B cell (primary cell): ENCODE measurements at regions not wholly inside any gene's neighbourhood (a gene's known extent, or its start where the extent isn't known, plus 50 kb on each side); places are given as distances from the start of the nearest gene placed in this dataset.

ENCODE experiments used
- ATAC-seq: fragments of 200-7000 bp; cut with Tn5 transposase; one replicate; pipeline ENCODE4 v1.10.0; 2021; ENCODE audit warnings: low read depth, mild to moderate bottlenecking, moderate number of reproducible peaks, moderate library complexity
- CTCF ChIA-PET: fragments of 350-600 bp; sonication (Branson Sonifier 250); formaldehyde crosslinking; loops from one replicate; lab custom pipeline; 2021; ENCODE audit warnings: antibody characterized with exemption, inconsistent platforms; lab: Charles Lee
- POLR2A ChIA-PET: fragments of 350-600 bp; sonication (Branson Sonifier 250); formaldehyde crosslinking; loops from one replicate; lab custom pipeline; 2021; ENCODE audit warnings: antibody characterized with exemption; lab: Charles Lee
- DNase-seq: peaks from one replicate; pipeline ENCODE4 v3.0.0; 2013
- H2AFZ ChIP-seq: 2 replicates; pipeline ENCODE4 v1.6.1; 2012; ENCODE audit warnings: mild to moderate bottlenecking, low read depth, low read length; ENCODE audit not compliant: insufficient read depth, poor library complexity, severe bottlenecking
- H3K27ac ChIP-seq, 2 donors: 1 replicate in 1 of 2; 2 replicates in 1 of 2; pipeline ENCODE4 v1.5.1; 2012 to 2013; ENCODE audit warnings: low read length in 2 of 2, mild to moderate bottlenecking in 2 of 2, moderate library complexity in 1 of 2
- H3K27me3 ChIP-seq, 4 experiments: fragments of 200-600 bp in 1 of 4; sonication (generic) in 1 of 4; replicated peaks in 1 of 4; 1 replicate in 2 of 4; 2 replicates in 2 of 4; pipeline versions ENCODE4 v1.6.1 to v1.7.0; 2013 to 2016; ENCODE audit warnings: low read length in 3 of 4, mild to moderate bottlenecking in 2 of 4, mixed read lengths in 1 of 4, moderate library complexity in 1 of 4; ENCODE audit not compliant: insufficient read depth in 4 of 4, control insufficient read depth in 3 of 4; ENCODE audit errors: control extremely low read depth in 1 of 4
- H3K36me3 ChIP-seq, 2 experiments: replicated peaks in 1 of 2; 1 replicate in 1 of 2; 2 replicates in 1 of 2; pipeline versions ENCODE4 v1.6.1 to v1.7.1; 2013; ENCODE audit warnings: low read length in 1 of 2; ENCODE audit not compliant: insufficient read depth in 2 of 2, control insufficient read depth in 1 of 2; ENCODE audit errors: control extremely low read depth in 1 of 2, extremely low read depth in 1 of 2
- H3K4me1 ChIP-seq, 2 donors: fragments of 200-600 bp in 1 of 2; sonication (generic) in 1 of 2; 1 replicate in 1 of 2; 2 replicates in 1 of 2; pipeline versions ENCODE4 v1.5.1 to v1.6.1; 2013 to 2017; ENCODE audit warnings: low read length in 2 of 2; ENCODE audit not compliant: control insufficient read depth in 2 of 2, insufficient read depth in 2 of 2
- H3K4me2 ChIP-seq: replicated peaks from 2 replicates; pipeline ENCODE3; 2012; ENCODE audit warnings: mild to moderate bottlenecking, low read depth, low read length; ENCODE audit not compliant: poor library complexity, severe bottlenecking
- H3K4me3 ChIP-seq, 5 experiments: fragments of 200-600 bp in 1 of 5; sonication (generic) in 1 of 5; 1 replicate in 3 of 5; 2 replicates in 2 of 5; pipeline versions ENCODE4 v1.5.1 to v1.7.0; 2011 to 2016; ENCODE audit warnings: low read length in 4 of 5, mild to moderate bottlenecking in 4 of 5, low read depth in 2 of 5, control low read depth in 1 of 5, moderate library complexity in 1 of 5; ENCODE audit not compliant: insufficient read depth in 1 of 5; ENCODE audit errors: control extremely low read depth in 1 of 5, extremely low read depth in 1 of 5
- H3K79me2 ChIP-seq: fragments of 200-600 bp; sonication (generic); one replicate; pipeline ENCODE4 v1.6.0; 2016; ENCODE audit warnings: low read length; ENCODE audit not compliant: control insufficient read depth, insufficient read depth
- H3K9ac ChIP-seq: fragments of 200-600 bp; sonication (generic); 2 replicates; pipeline ENCODE4 v1.6.1; 2017; ENCODE audit warnings: mild to moderate bottlenecking, low read length, moderate library complexity
- H3K9me3 ChIP-seq, 3 donors: one replicate each; pipeline versions ENCODE4 v1.6.1 to v1.7.1; 2013; ENCODE audit warnings: low read length in 2 of 3; ENCODE audit not compliant: control insufficient read depth in 2 of 3, insufficient read depth in 1 of 3; ENCODE audit errors: control extremely low read depth in 1 of 3
- H4K20me1 ChIP-seq: 2 replicates; pipeline ENCODE4 v1.6.0; 2012; ENCODE audit warnings: mild to moderate bottlenecking, low read length; ENCODE audit not compliant: insufficient read depth, control insufficient read depth, poor library complexity, severe bottlenecking
- H3K27ac Mint-ChIP-seq: one replicate; pipeline ENCODE4 v1.8.0; 2021; ENCODE audit warnings: mixed read lengths
- H3K27me3 Mint-ChIP-seq: one replicate; pipeline ENCODE4 v1.8.0; 2021; ENCODE audit warnings: mixed read lengths
- H3K4me1 Mint-ChIP-seq: one replicate; pipeline ENCODE4 v1.8.0; 2021; ENCODE audit warnings: mixed read lengths
- H3K4me3 Mint-ChIP-seq: one replicate; pipeline ENCODE4 v1.8.0; 2021; ENCODE audit warnings: mixed read lengths
- H3K9me3 Mint-ChIP-seq: one replicate; pipeline ENCODE4 v1.8.0; 2022; ENCODE audit warnings: mixed read lengths; ENCODE audit not compliant: insufficient read depth
- CTCF ChIP-seq: fragments of 200-600 bp; IDR thresholded peaks from one replicate; pipeline ENCODE4 v1.8.0; 2022; ENCODE audit warnings: antibody characterized with exemption, mild to moderate bottlenecking
- EZH2 ChIP-seq: IDR thresholded peaks from 2 replicates; pipeline ENCODE4 v1.6.1; 2012; ENCODE audit warnings: borderline replicate concordance, low read depth, mild to moderate bottlenecking, moderate library complexity, low read length; ENCODE audit not compliant: insufficient read depth, poor library complexity, severe bottlenecking
- WGBS: methylation state at CpG from one replicate; pipeline ENCODE4 v1.1.5; 2013; ENCODE audit warnings: missing lambda C conversion rate; ENCODE audit not compliant: insufficient coverage; 5-methylcytosine and 5-hydroxymethylcytosine counted together
- intact Hi-C: fragments of 100-400 bp; cut with micrococcal nuclease; formaldehyde crosslinking; loops from one replicate; pipeline ENCODE4 v1.10.0; 2022

GRCh38 chr14:38950676-38951075, 152.4 kb downstream of the SEC23A start:
- no peaks in the 10 kb centered on the region for H4K20me1 ChIP-seq
- H3K27ac ChIP-seq = no peak overlapping the region
- Mint-ChIP-seq H3K27me3 (peaks cover 5% of the 10 kb centered on the region), H3K27ac (no peak overlapping the region), H3K9me3 (no peaks in the 10 kb centered on the region), H3K4me1 (no peaks in the 10 kb centered on the region), H3K4me3 (no peak overlapping the region)
- intact Hi-C loops = no loop called here
- CTCF ChIA-PET = no interaction called here
- POLR2A ChIA-PET = no interaction called here
- no peaks in the 10 kb centered on the region for H3K36me3 ChIP-seq
- H3K4me3 ChIP-seq = no peak overlapping the region
- no peak for DNase-seq
- H3K79me2 ChIP-seq = no peaks in the 10 kb centered on the region
- no peak for TF ChIP-seq EZH2
- TF ChIP-seq CTCF = no peak
- H2AFZ ChIP-seq = no peak overlapping the region
- H3K4me2 ChIP-seq = no peak overlapping the region
- 83% methylated on average over 3 of the region's 4 CpGs for WGBS
- no peaks in the 10 kb centered on the region for H3K27me3 ChIP-seq
- ATAC-seq = no peak
- no peak overlapping the region for H3K9ac ChIP-seq
- H3K9me3 ChIP-seq = no peaks in the 10 kb centered on the region
- H3K4me1 ChIP-seq = no peaks in the 10 kb centered on the region

GRCh38 chr14:38948576-38948975, 154.5 kb downstream of the SEC23A start:
- H3K4me3 ChIP-seq = no peak overlapping the region
- no peaks in the 10 kb centered on the region for H3K9me3 ChIP-seq
- no peaks in the 10 kb centered on the region for H4K20me1 ChIP-seq
- intact Hi-C loops = no loop called here
- no peak overlapping the region for H3K9ac ChIP-seq
- peaks cover 2% of the 10 kb centered on the region for H3K27me3 Mint-ChIP-seq
- no peak overlapping the region for H3K4me2 ChIP-seq
- no peak overlapping the region for H2AFZ ChIP-seq
- H3K4me3 Mint-ChIP-seq = no peak overlapping the region
- H3K4me1 ChIP-seq = no peaks in the 10 kb centered on the region
- H3K4me1 Mint-ChIP-seq = no peaks in the 10 kb centered on the region
- ChIA-PET POLR2A (no interaction called here), CTCF (no interaction called here)
- no peak overlapping the region for H3K27ac Mint-ChIP-seq
- H3K27me3 ChIP-seq = no peaks in the 10 kb centered on the region
- ATAC-seq = no peak
- H3K9me3 Mint-ChIP-seq = no peaks in the 10 kb centered on the region
- no peak for DNase-seq
- no CpG with 5 or more reads among the region's 6 CpGs for WGBS
- TF ChIP-seq CTCF = no peak
- TF ChIP-seq EZH2 = no peak
- H3K79me2 ChIP-seq = no peaks in the 10 kb centered on the region
- H3K27ac ChIP-seq = no peak overlapping the region
- H3K36me3 ChIP-seq = no peaks in the 10 kb centered on the region
